NCI-H774 (cell line): ENCODE measurements at regions not wholly inside any gene's neighbourhood (a gene's known extent, or its start where the extent isn't known, plus 50 kb on each side); places are given as distances from the start of the nearest gene placed in this dataset.

Experiments used
- DNase-seq: peaks from one replicate; lab custom pipeline; 2025; lab: John Stamatoyannopoulos, UW

GRCh38 chr1:239322369-239322768 lies 64.0 kb upstream of the CHRM3 start:
- DNase-seq = peak; percentile 68

DNA sequence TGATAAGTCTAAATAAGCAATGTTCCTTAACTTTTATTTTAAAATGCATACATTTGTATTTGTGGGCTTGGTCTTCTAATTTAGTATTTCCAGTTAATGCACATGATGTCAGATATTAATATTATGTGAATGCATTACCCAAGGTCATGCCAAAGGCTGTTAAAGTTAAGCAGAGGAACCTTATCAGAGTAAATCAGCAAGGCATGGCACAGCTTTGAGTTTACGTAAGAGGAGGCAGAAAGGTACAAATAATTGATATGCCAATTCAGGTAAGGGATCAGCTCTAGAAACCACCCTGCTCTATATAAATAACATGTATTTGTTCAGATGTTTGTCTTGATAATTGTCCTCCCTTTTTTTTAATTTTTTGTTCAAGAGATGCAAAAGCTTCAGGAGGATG lies 64.5 kb upstream of the CHRM3 start:
- no peak for DNase-seq

- DNase-seq = no peak
Observed at GRCh38 chr1:239317948-239318347, 68.4 kb upstream of the CHRM3 start.

DNA sequence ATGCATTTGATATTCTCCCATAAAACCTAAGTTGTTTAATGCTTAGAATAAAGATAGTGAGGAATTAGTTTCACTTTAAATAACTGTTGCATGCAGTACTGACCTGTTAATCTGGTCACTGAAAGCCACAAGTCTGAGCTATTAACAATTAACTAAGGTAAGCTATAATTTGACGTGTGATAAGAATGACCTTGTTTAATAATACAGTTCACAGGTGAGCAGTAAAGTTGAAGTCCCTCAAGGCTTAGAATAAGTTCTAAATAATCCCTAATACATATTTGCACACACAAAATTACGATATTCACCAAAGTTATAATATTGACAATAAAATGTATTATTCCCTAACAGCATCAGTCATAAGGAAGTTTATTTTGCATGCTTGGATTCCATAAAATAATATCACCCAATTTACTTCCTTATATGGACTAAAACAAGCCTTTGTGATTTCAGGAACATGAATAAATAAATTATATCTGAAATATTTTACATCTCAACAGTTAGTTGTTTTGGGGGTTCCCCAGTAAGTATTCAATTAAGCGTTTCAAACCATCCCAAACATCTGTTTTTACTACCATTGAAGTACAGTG lies 70.6 kb upstream of the CHRM3 start:
- no peak for DNase-seq

- DNase-seq = no peak
Observed at GRCh38 chr1:239311331-239311730, 75.0 kb upstream of the CHRM3 start.

- no peak for DNase-seq
Observed at GRCh38 chr1:239308701-239309333, 77.6 kb upstream of the CHRM3 start.

DNA sequence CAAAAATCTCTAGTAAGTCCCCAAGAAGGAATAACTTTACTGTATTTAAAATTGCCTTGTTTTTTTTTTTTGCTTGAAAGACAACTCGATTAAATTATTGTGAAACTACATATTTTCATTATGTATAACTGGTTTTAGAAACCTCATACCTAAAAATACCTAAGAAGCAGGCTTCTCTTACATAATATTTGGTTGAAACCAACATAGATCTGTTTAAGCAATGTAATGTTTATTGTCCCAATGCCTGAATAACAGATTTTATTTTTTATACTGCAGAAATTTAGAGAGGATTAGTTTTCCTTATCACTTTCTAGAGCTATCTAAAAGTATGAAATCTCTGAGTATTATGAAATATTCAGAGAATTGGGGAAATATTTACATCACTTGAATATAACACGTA lies 78.5 kb upstream of the CHRM3 start:
- no peak for DNase-seq

DNA sequence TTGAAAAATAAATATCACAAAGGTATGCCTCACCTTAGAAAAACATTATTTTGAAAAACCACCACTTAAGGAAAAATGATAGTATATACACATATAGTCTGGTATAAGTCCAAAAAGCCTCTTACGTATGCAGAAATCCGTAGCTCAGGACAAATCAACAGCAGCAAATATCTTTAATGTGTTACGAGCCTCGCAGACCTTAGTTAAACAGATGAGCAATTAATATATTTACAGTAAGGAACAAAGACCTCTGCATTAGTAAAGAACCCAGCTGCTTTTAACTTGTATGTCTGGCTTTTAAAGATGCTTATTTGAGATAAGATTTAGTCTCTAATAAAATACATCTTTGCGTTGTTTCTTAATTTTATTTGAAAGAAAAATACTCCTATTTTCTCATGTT lies 79.9 kb upstream of the CHRM3 start:
- DNase-seq = no peak

DNA sequence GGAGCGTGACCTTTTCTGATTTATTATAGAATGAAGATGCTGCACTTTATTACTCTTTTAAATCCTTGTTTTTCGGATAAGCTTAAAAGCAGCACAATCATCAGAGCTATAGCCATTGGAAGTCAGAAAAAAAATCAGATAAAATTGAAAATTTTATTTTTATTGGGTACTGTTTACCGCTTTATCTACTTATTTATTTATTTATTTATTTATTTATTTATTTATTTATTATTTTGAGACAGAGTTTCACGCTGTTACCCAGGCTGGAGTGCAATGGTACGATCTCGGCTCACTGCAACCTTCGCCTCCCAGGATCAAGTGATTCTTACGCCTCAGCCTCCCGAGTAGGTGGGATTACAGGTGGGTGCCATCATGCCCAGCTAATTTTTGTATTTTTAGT lies 83.1 kb upstream of the CHRM3 start:
- DNase-seq = no peak

DNA sequence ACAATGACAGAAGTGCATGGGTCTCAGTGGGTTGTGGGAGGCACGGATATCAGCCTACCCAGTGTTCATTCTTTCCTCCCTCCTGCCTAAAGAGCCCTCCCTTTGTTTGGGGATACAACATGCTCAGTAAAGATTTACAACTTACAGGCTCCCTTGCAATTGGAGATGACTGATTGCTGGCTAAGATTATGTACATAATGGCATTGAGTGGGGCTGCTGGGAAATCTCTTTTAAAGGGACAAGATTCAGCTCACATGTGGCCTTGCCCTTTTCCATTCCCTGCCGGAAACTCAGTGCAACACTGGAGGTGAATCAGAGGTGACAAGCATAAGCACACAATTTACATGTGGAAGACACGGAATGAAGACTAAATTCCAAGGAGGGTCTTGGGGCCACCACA lies 83.7 kb upstream of the CHRM3 start:
- no peak for DNase-seq

DNA sequence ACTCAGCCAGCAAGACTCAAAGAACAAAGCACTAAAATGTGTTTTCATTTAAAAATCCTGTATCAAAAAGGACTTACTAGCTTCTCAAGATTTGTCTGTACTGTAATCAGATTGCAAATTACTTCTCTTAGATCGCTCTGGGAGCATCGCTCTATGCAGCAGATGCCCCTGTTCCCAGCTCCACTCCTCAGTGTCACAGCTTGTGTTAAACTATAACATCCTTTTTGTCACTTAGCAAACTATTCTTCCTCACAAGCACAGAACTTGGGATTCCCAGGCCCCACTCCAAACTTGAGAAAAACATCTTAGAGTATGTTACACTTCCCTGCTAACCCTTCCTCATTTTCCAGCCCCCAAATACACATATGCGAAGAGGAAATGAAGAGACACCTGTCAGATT lies 85.1 kb upstream of the CHRM3 start:
- DNase-seq = no peak

DNA sequence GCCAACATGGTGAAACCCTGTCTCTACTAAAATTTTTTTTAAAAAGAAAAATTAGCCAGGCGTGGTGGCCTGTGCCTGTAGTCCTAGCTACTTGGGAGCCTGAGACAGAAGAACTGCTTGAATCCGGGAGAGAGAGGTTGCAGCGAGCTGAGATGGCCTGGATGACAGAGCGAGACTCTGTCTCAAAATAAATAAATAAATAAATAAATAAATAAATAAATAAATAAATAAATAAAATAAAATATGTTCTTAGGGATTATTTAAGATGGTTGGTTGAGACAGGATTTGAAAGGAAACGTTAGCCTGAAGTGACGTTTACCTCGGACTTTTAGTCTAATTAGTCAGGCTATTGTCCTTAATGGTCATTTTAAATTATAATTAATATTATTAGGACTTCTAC lies 88.5 kb upstream of the CHRM3 start:
- no peak for DNase-seq

- DNase-seq = no peak
Observed at GRCh38 chr1:239293350-239294110, 92.8 kb upstream of the CHRM3 start.

DNA sequence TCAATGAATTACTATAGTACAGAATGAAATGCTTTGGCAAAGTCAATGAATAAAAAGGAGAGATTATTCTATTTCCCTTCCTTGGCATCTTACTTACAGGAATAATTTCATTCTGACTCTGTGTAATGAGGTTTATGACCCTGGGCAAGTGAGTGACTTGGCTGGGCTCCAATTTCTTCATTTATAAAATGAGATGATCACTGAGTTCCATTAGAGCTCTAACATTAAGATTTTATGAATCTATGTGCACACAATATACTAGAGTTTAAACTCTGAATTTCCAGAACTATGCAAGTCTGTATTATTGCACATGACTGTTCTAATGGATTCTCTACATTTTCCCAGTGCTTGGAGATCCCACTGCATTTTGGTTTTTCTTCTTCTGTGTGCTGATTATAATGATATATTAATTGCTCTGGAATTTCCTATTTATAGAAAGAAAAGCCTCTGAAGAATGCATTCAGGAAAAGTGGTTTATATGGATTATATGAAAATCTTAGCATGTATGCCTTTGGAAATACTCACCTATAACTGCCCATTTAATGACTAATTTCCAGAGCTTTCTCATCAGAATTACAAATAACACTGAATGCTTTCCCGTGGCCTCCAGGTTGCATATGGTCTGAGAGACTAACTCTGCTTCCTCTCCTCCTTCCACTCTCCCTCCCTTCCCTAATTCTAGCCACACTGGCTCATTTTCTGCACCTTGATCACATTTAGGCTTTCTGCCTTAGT lies 97.4 kb upstream of the CHRM3 start:
- DNase-seq = no peak

GRCh38 chr1:239287296-239287695 lies 99.1 kb upstream of the CHRM3 start:
- DNase-seq = no peak

- DNase-seq = no peak
Observed at GRCh38 chr1:239283216-239283615, 103.2 kb upstream of the CHRM3 start.

GRCh38 chr1:239282411-239282810 lies 104.0 kb upstream of the CHRM3 start:
- no peak for DNase-seq

DNA sequence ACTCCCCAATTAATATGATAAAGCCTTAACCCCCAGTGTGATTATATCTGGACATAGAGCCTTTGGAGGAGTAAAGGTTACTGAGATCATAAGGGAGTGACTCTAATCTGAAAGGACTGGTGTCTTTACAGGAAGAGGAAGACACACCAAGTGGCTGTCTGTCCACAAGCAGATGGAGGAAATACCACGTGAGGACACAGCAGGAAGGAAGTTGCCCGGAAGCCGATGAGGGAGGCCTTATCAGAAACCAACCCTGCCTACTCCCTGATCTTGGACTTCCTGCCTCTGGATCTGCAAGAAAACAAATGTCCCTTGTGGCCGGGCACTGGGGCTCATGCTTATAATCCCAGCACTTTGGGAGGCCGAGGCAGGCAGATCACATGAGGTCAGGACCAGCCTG lies 110.3 kb upstream of the CHRM3 start:
- DNase-seq = no peak

DNA sequence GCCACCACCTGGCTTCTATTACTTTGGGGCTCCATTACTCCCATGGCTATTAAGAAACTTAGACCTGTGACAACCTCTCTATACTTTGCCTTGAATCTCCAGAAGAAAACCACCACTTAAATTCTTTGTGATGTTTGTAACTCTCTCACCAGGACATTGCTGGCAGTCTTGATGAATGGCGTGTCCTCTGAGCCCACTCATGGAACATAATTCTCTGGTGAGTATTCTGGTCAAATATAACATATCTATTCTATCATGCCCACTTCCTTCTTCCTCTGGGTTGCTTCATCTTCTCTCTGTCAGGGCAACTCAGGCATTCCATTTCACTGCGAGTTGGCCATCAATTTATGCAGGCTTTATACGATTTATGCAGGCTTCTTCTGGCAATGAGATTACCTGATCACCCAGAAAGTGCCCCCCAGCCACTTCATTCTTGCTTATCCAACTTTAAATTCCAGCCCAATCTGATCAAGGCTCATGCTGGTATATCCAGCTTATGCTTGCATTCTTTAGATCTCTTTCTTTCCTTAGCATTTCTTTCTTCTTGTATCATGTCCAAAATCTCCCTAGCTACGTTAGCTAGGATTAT lies 112.0 kb upstream of the CHRM3 start:
- DNase-seq = no peak

- no peak for DNase-seq
Observed at GRCh38 chr1:239270509-239270908, 115.9 kb upstream of the CHRM3 start.

- no peak for DNase-seq
Observed at GRCh38 chr1:239269706-239270105, 116.7 kb upstream of the CHRM3 start.

DNA sequence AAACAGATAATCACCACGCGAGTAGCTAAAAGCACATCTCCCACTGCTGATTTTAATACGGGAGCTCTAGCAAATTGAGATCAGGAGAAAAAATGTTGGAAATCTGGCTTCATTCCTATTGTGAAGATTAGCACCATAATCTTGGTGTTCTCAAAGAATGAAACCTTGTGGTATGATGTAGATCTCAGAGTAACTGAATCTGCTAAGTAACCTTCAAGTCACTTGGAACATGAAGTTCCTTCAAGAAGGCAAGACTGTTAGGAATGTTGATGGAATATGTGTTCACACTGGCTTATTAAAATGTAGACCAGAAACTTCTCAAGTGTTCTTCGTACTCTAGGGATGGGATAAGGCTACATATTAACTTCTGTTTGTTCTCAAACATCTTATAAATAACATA lies 117.4 kb upstream of the CHRM3 start:
- DNase-seq = no peak

- DNase-seq = no peak
Observed at GRCh38 chr1:239268007-239268406, 118.4 kb upstream of the CHRM3 start.
